ENCODE measurements at regions not wholly inside any gene's neighbourhood (a gene's known extent, or its start where the extent isn't known, plus 50 kb on each side); places are given as distances from the start of the nearest gene placed in this dataset.

GRCh38 chr4:24057915-24058559, 168.2 kb upstream of the PPARGC1A start:
- DNase-seq (ENCODE audit: low read depth, low spot score), result no peak
- H3K4me3 ChIP-seq (ENCODE audit: low read length), result no peak overlapping the region

DNA sequence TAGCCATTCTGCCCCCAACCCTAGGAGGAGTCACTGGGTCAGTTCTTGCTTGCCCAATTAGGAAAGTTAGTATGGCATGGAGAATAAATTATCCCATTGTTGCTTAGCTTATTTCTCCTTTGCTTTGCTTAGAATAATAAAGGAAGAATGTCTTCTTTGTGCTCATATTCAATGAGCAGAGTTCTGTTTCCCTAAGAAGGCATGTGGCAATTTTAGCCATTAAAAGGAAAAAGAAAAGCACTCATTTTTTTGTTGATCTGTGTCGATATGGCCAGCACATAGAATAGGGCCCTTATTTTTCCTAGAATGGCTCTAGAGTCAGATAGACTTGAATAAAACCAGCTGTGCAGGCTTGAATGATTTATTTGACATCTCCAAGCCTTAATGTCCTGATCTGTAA, 166.4 kb upstream of the PPARGC1A start:
- no peak for DNase-seq (ENCODE audit: low read depth, low spot score)
- no peak overlapping the region for H3K4me3 ChIP-seq (ENCODE audit: low read length)

GRCh38 chr4:24055623-24056022, 165.8 kb upstream of the PPARGC1A start:
- H3K4me3 ChIP-seq (ENCODE audit: low read length), result no peak overlapping the region
- no peak for DNase-seq (ENCODE audit: low read depth, low spot score)

GRCh38 chr4:24054910-24055309, 165.1 kb upstream of the PPARGC1A start:
- H3K4me3 ChIP-seq (ENCODE audit: low read length), result no peak overlapping the region
- no peak for DNase-seq (ENCODE audit: low read depth, low spot score)

DNA sequence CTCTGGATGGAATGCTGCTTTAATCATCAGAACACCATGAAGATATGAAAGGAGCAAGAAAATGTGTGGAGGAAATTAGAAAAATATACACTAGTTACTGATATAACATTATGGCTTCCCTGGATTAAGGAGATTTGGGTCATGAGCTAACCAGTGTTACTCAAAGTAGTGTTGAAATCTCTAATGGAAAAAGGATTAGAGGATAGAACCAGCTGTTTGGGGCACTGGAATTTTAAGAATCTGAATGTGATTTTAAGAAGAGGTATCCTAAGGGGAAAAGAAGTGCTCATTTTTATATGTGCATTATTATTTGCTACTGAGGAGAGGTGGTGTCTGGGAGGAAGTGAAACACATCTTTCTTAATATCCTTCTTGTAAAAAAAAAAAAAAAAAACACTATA, 164.1 kb upstream of the PPARGC1A start:
- H3K4me3 ChIP-seq (ENCODE audit: low read length), result no peak overlapping the region
- no peak for DNase-seq (ENCODE audit: low read depth, low spot score)

DNA sequence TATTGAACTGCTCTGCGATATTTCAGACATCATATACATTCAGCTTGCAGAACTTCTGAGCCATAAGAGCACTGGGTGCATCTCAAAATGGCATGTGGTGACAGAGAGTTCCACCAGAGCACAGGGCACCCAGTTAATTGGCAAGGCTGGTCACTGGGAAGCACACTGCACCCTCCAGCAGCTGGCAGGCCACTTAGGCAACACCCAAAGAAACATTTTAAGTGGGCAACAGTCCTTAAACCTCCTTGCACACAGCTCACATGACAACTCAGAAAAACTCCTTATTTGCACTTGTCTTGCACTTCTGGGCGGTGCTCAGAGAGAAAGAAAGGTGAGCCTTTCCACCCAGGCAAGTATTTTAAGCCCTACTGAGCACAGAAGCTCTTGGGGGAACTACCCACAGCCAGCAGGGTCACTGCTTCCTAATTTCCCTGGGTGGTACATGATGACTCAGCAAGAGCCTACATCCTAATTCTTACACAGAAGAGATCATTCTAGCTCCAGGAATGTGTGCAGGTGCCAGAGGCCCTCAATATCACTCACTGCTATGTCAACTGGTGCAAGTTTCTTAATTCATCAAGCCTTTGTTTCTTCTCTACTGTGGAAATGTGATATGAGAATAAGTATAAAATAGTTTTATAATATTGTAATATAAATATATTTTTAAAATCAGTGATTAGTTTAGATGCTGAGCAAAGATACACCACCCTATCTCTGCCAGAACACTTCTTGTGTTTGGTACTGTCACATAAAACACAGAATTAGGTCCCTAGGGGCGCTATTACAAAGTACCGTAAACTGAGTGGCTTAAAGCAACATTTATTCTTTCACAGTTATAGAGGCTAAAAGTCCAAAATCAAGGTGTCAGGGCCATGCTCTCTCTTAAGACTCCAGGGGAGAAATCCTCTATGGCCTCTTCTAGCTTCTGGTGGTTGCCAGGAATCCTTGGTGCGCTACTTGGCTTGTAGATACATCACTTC, 155.1 kb upstream of the PPARGC1A start:
- no peak overlapping the region for H3K4me3 ChIP-seq (ENCODE audit: low read length)
- no peak for DNase-seq (ENCODE audit: low read depth, low spot score)

- DNase-seq (ENCODE audit: low read depth, low spot score), result no peak
- no peak overlapping the region for H3K4me3 ChIP-seq (ENCODE audit: low read length)
These were observed 152.2 kb upstream of the PPARGC1A start for GRCh38 chr4:24042094-24042493.

DNA sequence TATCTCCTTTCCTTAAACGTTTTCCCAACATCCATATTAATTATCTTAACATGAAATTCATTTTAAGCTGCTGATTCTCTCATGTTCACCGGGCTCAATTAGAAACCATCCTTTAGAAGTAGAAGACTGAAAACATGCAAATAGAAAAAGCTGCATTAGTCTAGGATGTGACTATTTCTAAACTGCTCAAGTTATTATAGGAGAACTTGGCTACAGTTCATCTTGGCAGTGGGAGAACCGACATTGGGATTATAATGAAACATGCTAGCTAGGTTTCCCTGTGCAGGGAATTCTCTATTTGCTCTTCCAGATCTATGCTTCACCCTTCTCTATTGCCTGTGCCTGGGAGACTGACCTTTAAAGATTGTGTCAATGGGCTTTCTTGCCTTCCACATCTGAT, 151.0 kb upstream of the PPARGC1A start:
- no peak for DNase-seq (ENCODE audit: low read depth, low spot score)
- H3K4me3 ChIP-seq (ENCODE audit: low read length), result no peak overlapping the region

DNA sequence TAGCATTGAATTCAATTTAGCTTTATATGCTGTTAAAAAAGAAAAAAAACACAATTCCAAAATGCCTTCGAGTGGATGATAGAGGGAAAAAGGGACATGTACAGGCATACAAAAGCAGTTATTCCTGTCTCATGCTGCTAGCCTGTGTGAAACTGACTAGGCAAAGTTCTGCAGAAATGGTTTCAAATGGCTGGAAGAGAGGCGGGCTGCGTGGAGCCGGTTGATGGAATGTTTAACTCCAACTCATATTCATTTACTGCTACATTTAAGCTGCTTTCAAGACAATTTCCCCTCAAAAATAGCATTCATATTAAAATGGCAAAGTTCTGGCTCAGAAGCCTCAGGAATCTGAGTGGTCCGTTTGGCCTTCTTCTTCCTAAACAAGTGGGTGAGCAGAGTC, 143.8 kb upstream of the PPARGC1A start:
- no peak for DNase-seq (ENCODE audit: low read depth, low spot score)
- no peak overlapping the region for H3K4me3 ChIP-seq (ENCODE audit: low read length)

DNA sequence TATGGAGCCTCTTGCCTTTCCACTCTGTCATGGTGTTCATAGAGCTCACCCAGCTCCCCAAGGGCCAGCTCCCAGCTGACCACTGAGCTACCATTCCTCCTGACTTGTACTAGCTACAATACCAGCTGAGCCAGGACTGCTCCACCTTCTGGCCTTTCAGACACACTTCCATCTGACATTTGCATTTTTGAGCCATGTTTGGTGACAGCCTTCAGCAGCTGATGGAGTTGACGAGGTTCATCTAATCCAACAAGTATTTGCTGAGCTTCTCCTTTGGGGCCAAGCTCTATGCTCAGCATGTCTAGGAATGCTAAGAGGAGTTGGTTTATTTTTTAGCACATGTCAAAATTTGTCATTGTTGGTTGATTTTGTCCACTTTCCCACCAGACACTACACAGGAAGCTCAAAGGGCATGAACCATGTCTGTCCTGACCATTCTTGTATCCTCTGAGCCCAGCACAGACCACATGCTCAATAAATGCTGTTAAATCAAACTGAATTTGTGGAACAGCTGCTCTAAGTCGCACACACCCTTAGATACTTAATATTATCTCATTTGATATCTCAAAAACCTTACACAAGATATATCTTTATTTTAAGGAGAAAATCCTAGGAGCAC, 142.6 kb upstream of the PPARGC1A start:
- peak; percentile 8 for DNase-seq (ENCODE audit: low read depth, low spot score)
- no peak overlapping the region for H3K4me3 ChIP-seq (ENCODE audit: low read length)

- H3K4me3 ChIP-seq (ENCODE audit: low read length), result no peak overlapping the region
- no peak for DNase-seq (ENCODE audit: low read depth, low spot score)
These were observed 136.7 kb upstream of the PPARGC1A start for GRCh38 chr4:24026596-24026995.

GRCh38 chr4:24024605-24025004, 134.8 kb upstream of the PPARGC1A start:
- no peak overlapping the region for H3K4me3 ChIP-seq (ENCODE audit: low read length)
- no peak for DNase-seq (ENCODE audit: low read depth, low spot score)

- H3K4me3 ChIP-seq (ENCODE audit: low read length), result no peak overlapping the region
- no peak for DNase-seq (ENCODE audit: low read depth, low spot score)
These were observed 134.3 kb upstream of the PPARGC1A start for GRCh38 chr4:24024157-24024556.

DNA sequence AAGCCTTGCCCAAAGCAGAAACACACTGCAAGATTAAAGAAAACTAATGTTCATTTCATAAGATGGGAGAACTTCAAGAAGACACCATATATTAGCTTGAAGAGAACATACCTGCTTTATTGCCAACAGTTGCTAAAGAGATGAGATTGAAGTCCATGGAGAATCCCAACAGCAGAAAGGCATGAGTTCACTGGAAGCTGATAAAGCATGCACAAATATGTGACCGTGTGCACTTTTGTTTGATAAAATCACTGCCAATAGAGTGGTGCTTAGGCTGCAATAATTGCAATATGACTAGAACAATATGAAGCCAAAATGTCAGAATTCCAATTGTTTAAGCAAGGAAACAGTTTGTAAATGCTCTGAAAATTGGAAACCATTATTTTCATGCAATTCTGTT, 125.9 kb upstream of the PPARGC1A start:
- no peak overlapping the region for H3K4me3 ChIP-seq (ENCODE audit: low read length)
- no peak for DNase-seq (ENCODE audit: low read depth, low spot score)

- no peak overlapping the region for H3K4me3 ChIP-seq (ENCODE audit: low read length)
- DNase-seq (ENCODE audit: low read depth, low spot score), result no peak
These were observed 124.0 kb upstream of the PPARGC1A start for GRCh38 chr4:24013668-24014422.

GRCh38 chr4:24010994-24011393, 121.1 kb upstream of the PPARGC1A start:
- no peak for DNase-seq (ENCODE audit: low read depth, low spot score)
- no peak overlapping the region for H3K4me3 ChIP-seq (ENCODE audit: low read length)

GRCh38 chr4:24010573-24010972, 120.7 kb upstream of the PPARGC1A start:
- H3K4me3 ChIP-seq (ENCODE audit: low read length), result no peak overlapping the region
- no peak for DNase-seq (ENCODE audit: low read depth, low spot score)

GRCh38 chr4:24007860-24008261, 118.0 kb upstream of the PPARGC1A start:
- H3K4me3 ChIP-seq (ENCODE audit: low read length), result no peak overlapping the region
- DNase-seq (ENCODE audit: low read depth, low spot score), result no peak

- no peak overlapping the region for H3K4me3 ChIP-seq (ENCODE audit: low read length)
- DNase-seq (ENCODE audit: low read depth, low spot score), result no peak
These were observed 116.4 kb upstream of the PPARGC1A start for GRCh38 chr4:24006269-24006668.
